BE2C (cell line): ENCODE measurements at regions not wholly inside any gene's neighbourhood (a gene's known extent, or its start where the extent isn't known, plus 50 kb on each side); places are given as distances from the start of the nearest gene placed in this dataset.
"Not testable (repeated sequence)": the region's sequence is repeated elsewhere in the genome, so short reads cannot be mapped to it uniquely, and the experiment has no call there.

Experiments used
- DNase-seq: peaks from one replicate; pipeline ENCODE4 v3.0.0-alpha.2; 2020
- H3K27me3 ChIP-seq: fragments of 250-450 bp; sonication (Bioruptor Pico); 2 replicates; pipeline ENCODE4 v1.5.1; 2020; ENCODE audit warnings: mild to moderate bottlenecking
- H3K36me3 ChIP-seq: fragments of 250-450 bp; sonication (Bioruptor Pico); 2 replicates; pipeline ENCODE4 v1.5.1; 2020; ENCODE audit warnings: mild to moderate bottlenecking
- H3K4me1 ChIP-seq: fragments of 250-450 bp; sonication (Bioruptor Pico); 2 replicates; pipeline ENCODE4 v1.5.1; 2020
- H3K4me3 ChIP-seq: 2 replicates; pipeline ENCODE4 v1.5.1; 2011; ENCODE audit warnings: low read depth, low read length
- H3K9me3 ChIP-seq: fragments of 250-450 bp; sonication (Bioruptor Pico); 2 replicates; pipeline ENCODE4 v1.5.1; 2020
- CTCF ChIP-seq: IDR thresholded peaks from 2 replicates; pipeline ENCODE4 v1.5.1; 2012; ENCODE audit warnings: mild to moderate bottlenecking, low read depth, low read length

- DNase-seq = no peak
- H3K27me3 ChIP-seq = no peaks in the 10 kb centered on the region
- H3K36me3 ChIP-seq = no peaks in the 10 kb centered on the region
- H3K9me3 ChIP-seq = no peaks in the 10 kb centered on the region
- H3K4me1 ChIP-seq = no peaks in the 10 kb centered on the region
- no peak overlapping the region for H3K4me3 ChIP-seq
- TF ChIP-seq CTCF = no peak
Measured at GRCh38 chr7:83732305-83732704, 83.4 kb upstream of the SEMA3E start.

GRCh38 chr7:83731154-83731553, 82.2 kb upstream of the SEMA3E start:
- H3K4me3 ChIP-seq = no peak overlapping the region

GRCh38 chr7:83716923-83717322, 68.0 kb upstream of the SEMA3E start:
- not testable (repeated sequence) for H3K4me1 ChIP-seq, H3K27me3 ChIP-seq, H3K9me3 ChIP-seq, H3K4me3 ChIP-seq, DNase-seq, H3K36me3 ChIP-seq

More at GRCh38 chr7:83731154-83731553, 82.2 kb upstream of the SEMA3E start:
- TF ChIP-seq CTCF = no peak
- Histone ChIP-seq H3K9me3 (no peaks in the 10 kb centered on the region), H3K27me3 (no peaks in the 10 kb centered on the region), H3K36me3 (no peaks in the 10 kb centered on the region), H3K4me1 (no peaks in the 10 kb centered on the region)
- DNase-seq = no peak

- H3K4me1 ChIP-seq = no peaks in the 10 kb centered on the region
- no peaks in the 10 kb centered on the region for H3K27me3 ChIP-seq
- H3K9me3 ChIP-seq = no peaks in the 10 kb centered on the region
- no peak for TF ChIP-seq CTCF
- no peak overlapping the region for H3K4me3 ChIP-seq
- DNase-seq = no peak
- H3K36me3 ChIP-seq = no peaks in the 10 kb centered on the region
Measured at GRCh38 chr7:83708531-83708930, 59.6 kb upstream of the SEMA3E start.

GRCh38 chr7:83704564-83704963, 55.6 kb upstream of the SEMA3E start:
- no peak for DNase-seq
- no peaks in the 10 kb centered on the region for H3K9me3 ChIP-seq
- H3K27me3 ChIP-seq = no peaks in the 10 kb centered on the region
- no peaks in the 10 kb centered on the region for H3K36me3 ChIP-seq
- no peak for TF ChIP-seq CTCF
- H3K4me3 ChIP-seq = no peak overlapping the region
- no peaks in the 10 kb centered on the region for H3K4me1 ChIP-seq

- no peaks in the 10 kb centered on the region for H3K9me3 ChIP-seq
- H3K36me3 ChIP-seq = no peaks in the 10 kb centered on the region
Measured at GRCh38 chr7:83702446-83702845, 53.5 kb upstream of the SEMA3E start.

More at GRCh38 chr7:83702446-83702845, 53.5 kb upstream of the SEMA3E start:
- no peak for TF ChIP-seq CTCF
- Histone ChIP-seq H3K4me3 (no peak overlapping the region), H3K27me3 (no peaks in the 10 kb centered on the region), H3K4me1 (no peaks in the 10 kb centered on the region)
- DNase-seq = no peak
